OCI-M2 (cell line): ENCODE measurements at regions not wholly inside any gene's neighbourhood (a gene's known extent, or its start where the extent isn't known, plus 50 kb on each side); places are given as distances from the start of the nearest gene placed in this dataset.

Source experiments
- DNase-seq: peaks from one replicate; lab custom pipeline; 2025; ENCODE audit not compliant: unreplicated experiment; lab: John Stamatoyannopoulos, UW

DNA sequence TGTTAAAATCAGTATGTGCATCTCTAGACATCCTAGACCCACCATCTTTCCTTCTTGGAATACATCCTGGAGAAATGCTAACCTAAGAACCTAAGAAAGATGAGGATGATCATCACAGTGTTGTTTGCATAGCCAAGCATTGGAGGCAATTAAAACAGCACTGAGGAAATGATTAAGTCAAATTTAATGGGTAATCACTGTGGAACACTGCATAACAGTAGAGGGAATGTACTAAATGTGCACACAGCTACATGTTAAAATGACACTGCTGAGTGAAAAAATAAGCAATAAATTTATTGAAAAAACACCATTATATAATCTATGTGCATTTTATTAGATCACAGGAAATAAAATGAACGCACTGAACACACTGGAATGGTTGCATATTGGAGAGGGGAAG, 987.1 kb upstream of the SEL1L start:
- no peak for DNase-seq

GRCh38 chr14:82521191-82521590, 987.5 kb upstream of the SEL1L start:
- no peak for DNase-seq

GRCh38 chr14:82528016-82528415, 994.4 kb upstream of the SEL1L start:
- DNase-seq, result no peak

GRCh38 chr14:82533351-82533750, 999.7 kb upstream of the SEL1L start:
- DNase-seq, result no peak

- no peak for DNase-seq
These were observed 1002.9 kb upstream of the SEL1L start for GRCh38 chr14:82536566-82536965.

GRCh38 chr14:82537831-82538230, 1004.2 kb upstream of the SEL1L start:
- no peak for DNase-seq

- DNase-seq, result no peak
These were observed 1012.7 kb upstream of the SEL1L start for GRCh38 chr14:82546401-82546800.

DNA sequence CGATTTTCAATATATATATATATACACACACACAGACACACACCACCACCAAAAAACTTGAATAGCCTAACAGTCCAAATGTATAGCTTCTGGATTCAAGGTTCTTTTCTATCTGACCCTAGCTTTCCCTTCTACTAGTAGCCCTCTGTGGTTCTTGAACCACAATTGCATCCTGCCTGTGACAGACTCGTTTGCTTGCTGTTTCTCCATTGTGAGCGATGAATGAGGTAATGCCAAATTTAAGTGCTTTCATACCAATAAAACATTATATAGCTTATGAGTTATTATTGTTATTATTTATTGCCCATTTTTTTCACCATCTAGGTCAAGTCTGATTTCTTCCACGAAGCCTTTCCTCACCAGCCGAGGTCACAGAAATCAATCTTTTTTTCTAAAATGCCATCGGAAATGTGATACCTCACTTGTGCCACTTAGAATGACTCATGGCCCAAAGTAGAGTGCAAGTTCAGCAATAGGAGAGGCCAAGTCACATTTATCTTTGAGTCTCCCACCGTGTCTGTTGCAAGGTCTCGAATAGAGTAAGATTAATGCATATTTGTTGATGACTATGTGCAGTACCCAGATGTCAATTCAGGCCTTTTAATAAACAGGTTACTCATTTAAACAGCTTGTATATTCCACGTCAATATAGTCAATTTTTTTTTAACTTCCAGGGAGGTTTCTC, 1015.8 kb upstream of the SEL1L start:
- no peak for DNase-seq

- no peak for DNase-seq
These were observed 1029.2 kb upstream of the SEL1L start for GRCh38 chr14:82562881-82563280.

- DNase-seq, result no peak
These were observed 1032.2 kb upstream of the SEL1L start for GRCh38 chr14:82565825-82566224.

DNA sequence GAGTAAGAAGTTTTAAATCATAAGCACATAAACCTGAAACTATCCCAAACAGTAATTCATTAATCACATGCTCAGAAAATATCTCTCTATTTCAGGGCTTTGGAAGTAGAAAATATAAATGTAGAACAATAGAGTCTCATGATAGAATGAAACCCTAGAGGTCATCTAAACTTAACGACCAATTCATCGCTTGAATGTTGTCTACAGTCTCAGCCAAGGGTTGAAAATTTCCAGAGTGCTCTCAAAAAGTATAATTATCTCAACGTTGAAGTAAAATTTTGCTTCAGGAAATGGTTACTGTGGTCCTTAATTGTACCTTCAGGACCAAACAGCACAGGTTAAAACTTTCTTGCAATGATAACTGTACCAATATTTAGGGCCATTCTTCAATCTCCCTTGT, 1053.6 kb upstream of the SEL1L start:
- no peak for DNase-seq

DNA sequence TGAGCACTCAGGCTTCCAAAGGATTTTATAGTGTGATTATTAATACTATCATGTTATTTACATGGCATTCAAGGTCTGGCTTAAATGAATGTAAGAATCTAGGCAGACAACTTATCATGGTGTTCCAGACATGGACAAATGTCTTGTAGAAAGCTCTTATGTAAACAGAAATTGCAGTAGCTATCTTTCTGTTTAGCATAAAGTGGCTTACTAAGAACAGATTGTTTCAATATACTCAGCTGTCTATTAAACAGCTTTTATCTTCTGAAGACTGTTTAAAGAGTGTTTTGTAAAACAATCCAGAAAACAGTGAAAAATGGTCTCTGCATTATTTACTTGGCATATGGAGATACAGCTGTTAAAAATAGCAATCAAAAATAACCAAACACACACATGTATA, 1061.8 kb upstream of the SEL1L start:
- DNase-seq, result no peak

DNA sequence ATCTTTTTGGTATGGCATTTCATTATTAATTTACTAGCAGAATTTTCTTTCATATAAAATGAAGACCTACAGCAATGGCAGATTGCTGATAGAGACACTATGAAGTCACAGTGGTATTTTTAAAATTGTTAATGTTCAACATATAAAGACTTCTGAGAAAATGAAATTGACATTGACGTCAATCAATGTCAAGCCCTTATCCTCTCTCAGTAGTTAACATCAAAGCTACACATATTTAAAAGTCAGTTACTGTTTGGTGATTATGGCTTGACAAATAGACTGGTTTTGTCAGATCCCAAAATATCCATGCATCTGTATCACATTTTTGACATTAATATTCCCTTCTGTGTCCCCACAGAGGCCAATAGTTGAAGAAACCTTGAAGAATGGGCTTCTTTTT, 1069.1 kb upstream of the SEL1L start:
- no peak for DNase-seq

DNA sequence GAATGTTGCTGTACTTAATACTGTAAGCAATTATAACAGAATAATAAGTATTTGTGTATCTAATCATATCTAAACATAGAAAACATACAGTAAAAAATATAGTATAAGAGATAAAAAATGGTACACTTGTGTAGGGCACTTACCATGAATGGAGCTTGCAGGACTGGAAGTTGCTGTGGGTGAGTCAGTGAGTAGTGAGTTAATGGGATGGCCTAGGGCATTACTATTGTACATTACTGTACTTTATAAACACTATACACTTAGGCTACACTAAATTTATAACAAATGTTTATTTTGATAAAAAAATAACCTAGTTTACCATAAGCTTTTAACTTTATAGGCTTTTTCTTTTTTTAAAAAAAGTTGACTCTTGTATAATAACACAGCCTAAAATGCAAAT, 1071.2 kb upstream of the SEL1L start:
- DNase-seq, result no peak

- no peak for DNase-seq
These were observed 1088.3 kb upstream of the SEL1L start for GRCh38 chr14:82621881-82622450.

GRCh38 chr14:82626156-82627066, 1092.8 kb upstream of the SEL1L start:
- no peak for DNase-seq

GRCh38 chr14:82635915-82636314, 1102.3 kb upstream of the SEL1L start:
- DNase-seq, result no peak

DNA sequence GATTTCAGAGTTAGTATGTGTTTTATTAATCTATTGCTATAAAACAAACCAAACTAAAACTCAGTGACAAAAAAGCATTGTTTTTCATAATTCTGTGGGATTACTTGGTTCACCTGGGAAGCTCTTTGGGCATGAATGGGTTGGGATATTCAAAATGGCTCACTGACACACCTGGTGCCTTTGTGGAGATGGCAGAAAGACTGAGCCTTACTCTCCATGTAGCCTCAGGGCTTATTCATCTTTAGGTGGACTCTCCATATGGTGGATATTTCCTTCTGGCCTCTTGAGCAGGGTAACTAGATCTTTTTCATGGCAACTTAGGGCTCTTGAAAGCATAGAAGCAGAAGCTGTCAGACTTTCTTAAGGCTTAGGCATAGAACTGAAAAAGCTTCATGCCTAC, 1102.8 kb upstream of the SEL1L start:
- no peak for DNase-seq

DNA sequence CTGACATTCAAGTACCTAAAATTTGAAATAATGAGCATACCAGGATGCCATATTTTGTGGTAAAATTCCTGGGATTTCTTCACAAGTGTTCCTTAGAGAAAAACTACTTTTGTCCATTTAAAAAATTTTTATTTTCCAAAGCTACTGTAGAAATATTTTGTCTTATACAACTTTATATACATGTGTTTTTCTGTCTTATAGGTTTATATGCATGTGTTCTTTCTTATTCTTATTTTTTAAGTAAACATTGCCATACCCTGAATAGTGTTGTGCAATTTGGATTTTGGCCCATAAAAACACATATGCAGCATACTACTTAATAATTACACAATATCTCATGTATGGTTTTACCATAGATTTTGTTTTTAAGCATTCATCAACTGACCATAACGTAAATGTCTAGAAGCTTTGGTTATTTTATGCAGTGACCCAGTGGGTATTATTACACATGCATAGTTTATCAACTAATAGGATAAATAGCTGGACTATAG, 1107.4 kb upstream of the SEL1L start:
- DNase-seq, result no peak

GRCh38 chr14:82642425-82642824, 1108.8 kb upstream of the SEL1L start:
- no peak for DNase-seq

DNA sequence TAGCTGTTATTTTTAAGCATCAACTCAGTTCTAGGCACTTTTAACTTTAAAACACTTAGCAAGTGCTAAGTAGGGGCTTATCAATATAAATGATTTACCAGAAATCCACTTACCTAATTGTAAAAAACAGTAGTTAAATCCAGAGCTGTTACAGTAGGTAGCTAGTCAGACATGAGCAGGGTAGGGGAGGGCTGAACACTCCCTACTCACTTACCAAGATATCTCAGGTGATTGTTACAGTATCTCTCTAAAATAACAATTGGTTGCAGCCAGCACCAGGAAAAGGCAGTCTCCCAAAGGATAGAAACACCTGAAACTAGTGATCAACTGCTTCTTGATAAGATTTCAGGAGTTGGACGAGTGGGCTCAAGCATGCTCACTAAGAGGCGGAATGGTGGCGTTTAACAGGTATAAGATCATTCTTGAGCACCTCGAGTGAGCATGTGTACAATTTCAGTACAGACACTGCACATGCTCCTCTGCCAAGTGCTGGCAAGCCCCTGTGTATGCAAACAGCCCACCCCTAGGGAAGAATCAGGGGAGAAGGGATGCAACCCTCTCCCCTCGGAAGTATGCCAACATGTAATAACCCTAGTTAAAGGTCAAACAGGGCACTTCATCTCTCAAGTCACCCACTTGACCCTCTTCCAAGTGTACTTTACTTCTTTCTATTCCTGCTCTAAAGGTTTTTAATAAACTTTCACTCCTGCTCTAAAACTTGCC, 1113.6 kb upstream of the SEL1L start:
- no peak for DNase-seq
